Activated CD4-positive, alpha-beta T cell treated with anti-CD3 and anti-CD28 coated beads, Interleukin-2, amount 50 U/mL, for 24 hours (primary cell): ENCODE measurements at regions not wholly inside any gene's neighbourhood (a gene's known extent, or its start where the extent isn't known, plus 50 kb on each side); places are given as distances from the start of the nearest gene placed in this dataset.

Experiments used
- DNase-seq, 2 donors: peaks; one replicate each; pipeline ENCODE4 v3.0.0-alpha.2; 2020; ENCODE audit warnings: low read depth in 1 of 2, low spot score in 1 of 2

- no peak for DNase-seq
These were observed 445.9 kb downstream of the MCTP2 start for GRCh38 chr15:94677202-94677790.

GRCh38 chr15:94682171-94682570, 450.8 kb downstream of the MCTP2 start:
- DNase-seq: no peak

- no peak for DNase-seq
These were observed 452.5 kb downstream of the MCTP2 start for GRCh38 chr15:94683902-94684301.

GRCh38 chr15:94691169-94691568, 459.8 kb downstream of the MCTP2 start:
- DNase-seq: no peak

GRCh38 chr15:94692710-94693109, 461.3 kb downstream of the MCTP2 start:
- no peak for DNase-seq

- no peak for DNase-seq
These were observed 468.9 kb downstream of the MCTP2 start for GRCh38 chr15:94700211-94700610.

- DNase-seq: no peak
These were observed 470.1 kb downstream of the MCTP2 start for GRCh38 chr15:94701281-94701985.

- no peak for DNase-seq
These were observed 472.2 kb downstream of the MCTP2 start for GRCh38 chr15:94703596-94703995.

- DNase-seq: no peak
These were observed 473.1 kb downstream of the MCTP2 start for GRCh38 chr15:94704421-94704820.

- DNase-seq: no peak
These were observed 473.6 kb downstream of the MCTP2 start for GRCh38 chr15:94704946-94705345.

- no peak for DNase-seq
These were observed 478.0 kb downstream of the MCTP2 start for GRCh38 chr15:94709319-94709718.

GRCh38 chr15:94722024-94722636, 490.8 kb downstream of the MCTP2 start:
- no peak for DNase-seq

GRCh38 chr15:94723801-94724200, 492.4 kb downstream of the MCTP2 start:
- DNase-seq: no peak

GRCh38 chr15:94731286-94731685, 499.9 kb downstream of the MCTP2 start:
- DNase-seq: no peak

GRCh38 chr15:94734460-94734859, 503.1 kb downstream of the MCTP2 start:
- no peak for DNase-seq

GRCh38 chr15:94736236-94736635, 504.9 kb downstream of the MCTP2 start:
- DNase-seq: no peak

GRCh38 chr15:94739639-94740038, 508.3 kb downstream of the MCTP2 start:
- no peak for DNase-seq

- no peak for DNase-seq
These were observed 509.1 kb downstream of the MCTP2 start for GRCh38 chr15:94740469-94740868.

- DNase-seq: no peak
These were observed 512.3 kb downstream of the MCTP2 start for GRCh38 chr15:94743668-94744067.

GRCh38 chr15:94744080-94744793, 512.9 kb downstream of the MCTP2 start:
- no peak for DNase-seq

- no peak for DNase-seq
These were observed 514.0 kb downstream of the MCTP2 start for GRCh38 chr15:94745371-94745770.

GRCh38 chr15:94747510-94747909, 516.1 kb downstream of the MCTP2 start:
- DNase-seq: no peak
